Testis (tissue), 2 donors: ENCODE measurements at regions not wholly inside any gene's neighbourhood (a gene's known extent, or its start where the extent isn't known, plus 50 kb on each side); places are given as distances from the start of the nearest gene placed in this dataset.

Experiments used
- DNase-seq: peaks from one replicate; pipeline ENCODE4 v3.0.0-alpha.2; 2019
- H3K27ac ChIP-seq, 2 donors: fragments of 200-600 bp; sonication (generic); one replicate each; pipeline ENCODE4 v1.5.1; 2019
- H3K27me3 ChIP-seq: fragments of 200-600 bp; sonication (generic); one replicate; pipeline ENCODE4 v1.5.1; 2019
- H3K36me3 ChIP-seq: fragments of 200-600 bp; sonication (generic); one replicate; pipeline ENCODE4 v1.5.1; 2017; ENCODE audit warnings: low read depth; ENCODE audit errors: missing control alignments
- H3K4me1 ChIP-seq: fragments of 200-600 bp; sonication (generic); one replicate; pipeline ENCODE4 v1.5.1; 2019
- H3K4me3 ChIP-seq, 2 donors: fragments of 200-600 bp; sonication (generic); one replicate each; pipeline ENCODE4 v1.5.1; 2017 to 2019
- H3K9me3 ChIP-seq: fragments of 200-600 bp; sonication (generic); one replicate; pipeline ENCODE4 v1.5.1; 2017
- POLR2A ChIP-seq: fragments of 450-650 bp; IDR thresholded peaks from one replicate; pipeline ENCODE4 v1.6.1; 2017; ENCODE audit warnings: antibody characterized with exemption, mild to moderate bottlenecking, moderate library complexity
- WGBS, 2 donors: methylation state at CpG; one replicate each; pipeline ENCODE4 v1.1.5; 2018; 5-methylcytosine and 5-hydroxymethylcytosine counted together
- intact Hi-C: fragments of 100-400 bp; cut with DNase I; formaldehyde crosslinking; loops from one replicate; pipeline ENCODE4 v1.15.1; 2023; ENCODE audit warnings: low total_unique reads
- TF ChIP-seq, protein P1 (sequence below), 3 experiments: fragments of 450-650 bp in 2 of 3; fragments of 200-600 bp in 1 of 3; sonication (generic) in 1 of 3; IDR thresholded peaks; one replicate each; pipeline ENCODE4 v1.5.1; 2016 to 2019; ENCODE audit warnings: antibody characterized with exemption in 3 of 3, mild to moderate bottlenecking in 2 of 3, moderate library complexity in 1 of 3

- TF ChIP-seq POLR2A = no peak
- TF ChIP-seq, protein P1, sequence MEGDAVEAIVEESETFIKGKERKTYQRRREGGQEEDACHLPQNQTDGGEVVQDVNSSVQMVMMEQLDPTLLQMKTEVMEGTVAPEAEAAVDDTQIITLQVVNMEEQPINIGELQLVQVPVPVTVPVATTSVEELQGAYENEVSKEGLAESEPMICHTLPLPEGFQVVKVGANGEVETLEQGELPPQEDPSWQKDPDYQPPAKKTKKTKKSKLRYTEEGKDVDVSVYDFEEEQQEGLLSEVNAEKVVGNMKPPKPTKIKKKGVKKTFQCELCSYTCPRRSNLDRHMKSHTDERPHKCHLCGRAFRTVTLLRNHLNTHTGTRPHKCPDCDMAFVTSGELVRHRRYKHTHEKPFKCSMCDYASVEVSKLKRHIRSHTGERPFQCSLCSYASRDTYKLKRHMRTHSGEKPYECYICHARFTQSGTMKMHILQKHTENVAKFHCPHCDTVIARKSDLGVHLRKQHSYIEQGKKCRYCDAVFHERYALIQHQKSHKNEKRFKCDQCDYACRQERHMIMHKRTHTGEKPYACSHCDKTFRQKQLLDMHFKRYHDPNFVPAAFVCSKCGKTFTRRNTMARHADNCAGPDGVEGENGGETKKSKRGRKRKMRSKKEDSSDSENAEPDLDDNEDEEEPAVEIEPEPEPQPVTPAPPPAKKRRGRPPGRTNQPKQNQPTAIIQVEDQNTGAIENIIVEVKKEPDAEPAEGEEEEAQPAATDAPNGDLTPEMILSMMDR (IDR thresholded peaks at IDR 0.05) = no peak
- Histone ChIP-seq H3K36me3 (no peaks in the 10 kb centered on the region), H3K4me3 (no peak overlapping the region), H3K9me3 (no peaks in the 10 kb centered on the region), H3K27ac (no peak overlapping the region), H3K27me3 (no peaks in the 10 kb centered on the region), H3K4me1 (peaks cover 29% of the 10 kb centered on the region)
- no peak for DNase-seq
- WGBS, 2 donors = 86 to 88% methylated on average over 5 of the region's 5 CpGs
- intact Hi-C loops = no loop called here
Measured at GRCh38 chr10:63708421-63708820, 187.2 kb downstream of the REEP3 start.

GRCh38 chr10:63710703-63711102 is 189.5 kb downstream of the REEP3 start:
- Histone ChIP-seq H3K9me3 (no peaks in the 10 kb centered on the region), H3K36me3 (no peaks in the 10 kb centered on the region), H3K4me1 (peaks cover 40% of the 10 kb centered on the region), H3K27ac (no peak overlapping the region), H3K4me3 (no peak overlapping the region), H3K27me3 (no peaks in the 10 kb centered on the region)
- intact Hi-C loops = loop anchor here (5.0 kb wide), 1 partner anchor 78 kb away; no protein-coding TSS in a partner anchor
- DNase-seq = no peak
- TF ChIP-seq, protein P1 (IDR thresholded peaks at IDR 0.05) = no peak
- TF ChIP-seq POLR2A = no peak

DNA sequence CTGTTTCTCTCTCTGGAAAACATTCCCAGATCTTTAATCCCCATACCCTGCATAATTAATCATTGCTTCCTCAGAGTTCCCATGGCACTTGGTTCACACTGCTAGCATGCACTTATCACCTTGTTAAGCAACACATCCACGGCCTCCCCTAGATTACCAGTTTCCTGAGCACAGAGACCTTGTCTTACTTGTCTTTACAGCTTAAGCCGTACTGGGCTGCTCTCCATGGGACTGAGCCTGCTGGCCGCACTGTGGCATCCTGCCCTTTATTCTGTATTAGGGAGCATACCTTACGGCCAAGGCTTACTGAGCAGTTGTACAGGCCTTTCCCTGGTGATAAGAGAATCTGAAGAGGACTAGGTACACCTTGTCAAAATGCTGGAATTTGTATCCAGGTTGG is 190.2 kb downstream of the REEP3 start:
- 40 to 62% methylated on average over 3 to 4 of the region's 4 CpGs for WGBS, 2 donors
- TF ChIP-seq POLR2A = no peak
- TF ChIP-seq, protein P1 (IDR thresholded peaks at IDR 0.05) = no peak
- DNase-seq = no peak

GRCh38 chr10:63711867-63712716 is 190.9 kb downstream of the REEP3 start:
- peaks cover 40% of the 10 kb centered on the region for H3K4me1 ChIP-seq
- TF ChIP-seq, protein P1 (IDR thresholded peaks at IDR 0.05) = no peak
- no peak for TF ChIP-seq POLR2A
- H3K4me3 ChIP-seq = no peak overlapping the region
- H3K27ac ChIP-seq = peak overlapping the region in 1 of 2 donors; percentile 72
- no peaks in the 10 kb centered on the region for H3K36me3 ChIP-seq
- no peaks in the 10 kb centered on the region for H3K27me3 ChIP-seq
- peak; percentile 89 for DNase-seq
- no peaks in the 10 kb centered on the region for H3K9me3 ChIP-seq
- WGBS, 2 donors = 23 to 35% methylated on average over 5 to 6 of the region's 6 CpGs
- intact Hi-C loops = loop anchor here (5.0 kb wide), 1 partner anchor 80 kb away; no protein-coding TSS in a partner anchor

More for the DNA sequence above, 190.2 kb downstream of the REEP3 start:
- Histone ChIP-seq H3K9me3 (no peaks in the 10 kb centered on the region), H3K27me3 (no peaks in the 10 kb centered on the region), H3K36me3 (no peaks in the 10 kb centered on the region), H3K27ac (peak overlapping the region in 1 of 2 donors; percentile 72), H3K4me3 (no peak overlapping the region), H3K4me1 (peaks cover 40% of the 10 kb centered on the region)
- intact Hi-C loops = loop anchor here (5.0 kb wide), 1 partner anchor 79 kb away; no protein-coding TSS in a partner anchor
